ENCODE measurements at regions not wholly inside any gene's neighbourhood (a gene's known extent, or its start where the extent isn't known, plus 50 kb on each side); places are given as distances from the start of the nearest gene placed in this dataset.

- peaks cover 2% of the 10 kb centered on the region for H3K27me3 Mint-ChIP-seq
- no peaks in the 10 kb centered on the region for H3K36me3 Mint-ChIP-seq (ENCODE audit: low read depth)
- H3K27ac Mint-ChIP-seq, result no peak overlapping the region
- intact Hi-C loops (cut with micrococcal nuclease), result no loop called here
- H3K4me3 Mint-ChIP-seq, result no peak overlapping the region
- H3K4me1 Mint-ChIP-seq (ENCODE audit: low read depth), result no peaks in the 10 kb centered on the region
- no peaks in the 10 kb centered on the region for H3K9me3 Mint-ChIP-seq
Observed at GRCh38 chr2:71803398-71803797, 344.3 kb downstream of the CYP26B1 start.

- Mint-ChIP-seq H3K36me3 (ENCODE audit: low read depth) (no peaks in the 10 kb centered on the region), H3K4me1 (ENCODE audit: low read depth) (no peaks in the 10 kb centered on the region), H3K4me3 (no peak overlapping the region), H3K27ac (no peak overlapping the region), H3K9me3 (no peaks in the 10 kb centered on the region), H3K27me3 (peaks cover 2% of the 10 kb centered on the region)
- intact Hi-C loops (cut with micrococcal nuclease), result no loop called here
Observed at GRCh38 chr2:71802556-71802955, 345.1 kb downstream of the CYP26B1 start.

- no peaks in the 10 kb centered on the region for H3K4me1 Mint-ChIP-seq (ENCODE audit: low read depth)
- no peaks in the 10 kb centered on the region for H3K9me3 Mint-ChIP-seq
- H3K27ac Mint-ChIP-seq, result no peak overlapping the region
- H3K4me3 Mint-ChIP-seq, result no peak overlapping the region
- intact Hi-C loops (cut with micrococcal nuclease), result no loop called here
- no peaks in the 10 kb centered on the region for H3K36me3 Mint-ChIP-seq (ENCODE audit: low read depth)
- peaks cover 2% of the 10 kb centered on the region for H3K27me3 Mint-ChIP-seq
Observed at GRCh38 chr2:71801969-71802368, 345.7 kb downstream of the CYP26B1 start.

GRCh38 chr2:71801556-71801955 lies 346.1 kb downstream of the CYP26B1 start:
- intact Hi-C loops (cut with micrococcal nuclease), result no loop called here
- H3K36me3 Mint-ChIP-seq (ENCODE audit: low read depth), result no peaks in the 10 kb centered on the region
- no peaks in the 10 kb centered on the region for H3K4me1 Mint-ChIP-seq (ENCODE audit: low read depth)
- H3K9me3 Mint-ChIP-seq, result no peaks in the 10 kb centered on the region
- H3K27ac Mint-ChIP-seq, result no peak overlapping the region
- no peak overlapping the region for H3K4me3 Mint-ChIP-seq
- peaks cover 2% of the 10 kb centered on the region for H3K27me3 Mint-ChIP-seq

GRCh38 chr2:71800851-71801250 lies 346.8 kb downstream of the CYP26B1 start:
- Mint-ChIP-seq H3K9me3 (no peaks in the 10 kb centered on the region), H3K4me1 (ENCODE audit: low read depth) (no peaks in the 10 kb centered on the region), H3K4me3 (no peak overlapping the region), H3K27ac (no peak overlapping the region), H3K27me3 (peaks cover 2% of the 10 kb centered on the region), H3K36me3 (ENCODE audit: low read depth) (no peaks in the 10 kb centered on the region)
- intact Hi-C loops (cut with micrococcal nuclease), result no loop called here

GRCh38 chr2:71800106-71800809 lies 346.9 kb downstream of the DYSF start:
- Mint-ChIP-seq H3K27me3 (peaks cover 2% of the 10 kb centered on the region), H3K4me3 (no peak overlapping the region), H3K36me3 (ENCODE audit: low read depth) (no peaks in the 10 kb centered on the region), H3K4me1 (ENCODE audit: low read depth) (no peaks in the 10 kb centered on the region), H3K27ac (no peak overlapping the region), H3K9me3 (no peaks in the 10 kb centered on the region)
- intact Hi-C loops (cut with micrococcal nuclease), result no loop called here

- H3K36me3 Mint-ChIP-seq (ENCODE audit: low read depth), result no peaks in the 10 kb centered on the region
- intact Hi-C loops (cut with micrococcal nuclease), result loop anchor here (2.0 kb wide), 1 partner anchor 250 kb away; no protein-coding TSS in a partner anchor
Observed at GRCh38 chr2:71799013-71799575, 345.7 kb downstream of the DYSF start.

GRCh38 chr2:71798266-71799012 lies 345.1 kb downstream of the DYSF start:
- Mint-ChIP-seq H3K27me3 (no peaks in the 10 kb centered on the region), H3K27ac (no peak overlapping the region), H3K36me3 (ENCODE audit: low read depth) (no peaks in the 10 kb centered on the region), H3K9me3 (no peaks in the 10 kb centered on the region), H3K4me3 (no peak overlapping the region), H3K4me1 (ENCODE audit: low read depth) (no peaks in the 10 kb centered on the region)
- intact Hi-C loops (cut with micrococcal nuclease), result loop anchor here (1.0 to 2.0 kb wide), 2 partner anchors 188 to 250 kb away; no protein-coding TSS in a partner anchor

More at GRCh38 chr2:71799013-71799575, 345.7 kb downstream of the DYSF start:
- no peaks in the 10 kb centered on the region for H3K4me1 Mint-ChIP-seq (ENCODE audit: low read depth)
- no peaks in the 10 kb centered on the region for H3K27me3 Mint-ChIP-seq
- H3K9me3 Mint-ChIP-seq, result no peaks in the 10 kb centered on the region
- H3K4me3 Mint-ChIP-seq, result no peak overlapping the region
- H3K27ac Mint-ChIP-seq, result no peak overlapping the region

- Mint-ChIP-seq H3K4me3 (no peak overlapping the region), H3K4me1 (ENCODE audit: low read depth) (no peaks in the 10 kb centered on the region), H3K27me3 (no peaks in the 10 kb centered on the region), H3K9me3 (no peaks in the 10 kb centered on the region), H3K27ac (no peak overlapping the region), H3K36me3 (ENCODE audit: low read depth) (no peaks in the 10 kb centered on the region)
- intact Hi-C loops (cut with micrococcal nuclease), result no loop called here
Observed at GRCh38 chr2:71797035-71797810, 343.9 kb downstream of the DYSF start.

GRCh38 chr2:71796174-71796593 lies 342.8 kb downstream of the DYSF start:
- H3K36me3 Mint-ChIP-seq (ENCODE audit: low read depth), result no peaks in the 10 kb centered on the region
- no peaks in the 10 kb centered on the region for H3K4me1 Mint-ChIP-seq (ENCODE audit: low read depth)
- intact Hi-C loops (cut with micrococcal nuclease), result no loop called here
- no peak overlapping the region for H3K4me3 Mint-ChIP-seq
- H3K27me3 Mint-ChIP-seq, result no peaks in the 10 kb centered on the region
- no peaks in the 10 kb centered on the region for H3K9me3 Mint-ChIP-seq
- H3K27ac Mint-ChIP-seq, result no peak overlapping the region

- Mint-ChIP-seq H3K9me3 (no peaks in the 10 kb centered on the region), H3K4me3 (no peak overlapping the region), H3K36me3 (ENCODE audit: low read depth) (no peaks in the 10 kb centered on the region), H3K4me1 (ENCODE audit: low read depth) (no peaks in the 10 kb centered on the region), H3K27me3 (no peaks in the 10 kb centered on the region), H3K27ac (no peak overlapping the region)
- intact Hi-C loops (cut with micrococcal nuclease), result no loop called here
Observed at GRCh38 chr2:71795486-71795885, 342.1 kb downstream of the DYSF start.

- Mint-ChIP-seq H3K27me3 (no peaks in the 10 kb centered on the region), H3K36me3 (ENCODE audit: low read depth) (no peaks in the 10 kb centered on the region), H3K9me3 (no peaks in the 10 kb centered on the region), H3K4me1 (ENCODE audit: low read depth) (no peaks in the 10 kb centered on the region), H3K27ac (no peak overlapping the region), H3K4me3 (no peak overlapping the region)
- intact Hi-C loops (cut with micrococcal nuclease), result no loop called here
Observed at GRCh38 chr2:71794611-71795010, 341.2 kb downstream of the DYSF start.

- Mint-ChIP-seq H3K4me1 (ENCODE audit: low read depth) (no peaks in the 10 kb centered on the region), H3K27ac (no peak overlapping the region), H3K9me3 (no peaks in the 10 kb centered on the region), H3K27me3 (no peaks in the 10 kb centered on the region), H3K4me3 (no peak overlapping the region), H3K36me3 (ENCODE audit: low read depth) (no peaks in the 10 kb centered on the region)
- intact Hi-C loops (cut with micrococcal nuclease), result no loop called here
Observed at GRCh38 chr2:71793926-71794325, 340.6 kb downstream of the DYSF start.
